Fibroblast of villous mesenchyme (primary cell): ENCODE measurements at regions not wholly inside any gene's neighbourhood (a gene's known extent, or its start where the extent isn't known, plus 50 kb on each side); places are given as distances from the start of the nearest gene placed in this dataset.

Experiments used
- DNase-seq: peaks from one replicate; pipeline ENCODE4 v3.0.0-alpha.2; 2010; ENCODE audit warnings: low read depth
- H3K4me3 ChIP-seq: 2 replicates; pipeline ENCODE4 v1.5.1; 2011; ENCODE audit warnings: low read depth, mild to moderate bottlenecking, low read length
- CTCF ChIP-seq: IDR thresholded peaks from 2 replicates; pipeline ENCODE4 v1.5.1; 2012; ENCODE audit warnings: low read depth, mild to moderate bottlenecking, low read length; ENCODE audit not compliant: insufficient read depth

GRCh38 chr1:217373761-217374701 is 256.9 kb downstream of the GPATCH2 start:
- no peak for DNase-seq
- H3K4me3 ChIP-seq = no peak overlapping the region

GRCh38 chr1:217372049-217372970 is 258.6 kb downstream of the GPATCH2 start:
- no peak overlapping the region for H3K4me3 ChIP-seq
- no peak for DNase-seq
- TF ChIP-seq CTCF = no peak

More at GRCh38 chr1:217373761-217374701, 256.9 kb downstream of the GPATCH2 start:
- TF ChIP-seq CTCF = no peak

GRCh38 chr1:217370757-217371156 is 260.1 kb downstream of the GPATCH2 start:
- DNase-seq = no peak
- H3K4me3 ChIP-seq = no peak overlapping the region
- no peak for TF ChIP-seq CTCF

- TF ChIP-seq CTCF = no peak
- DNase-seq = peak; percentile 23
- no peak overlapping the region for H3K4me3 ChIP-seq
Observed at GRCh38 chr1:217369996-217370551, 260.8 kb downstream of the GPATCH2 start.

- DNase-seq = no peak
- no peak overlapping the region for H3K4me3 ChIP-seq
- TF ChIP-seq CTCF = no peak
Observed at GRCh38 chr1:217369271-217369981, 261.5 kb downstream of the GPATCH2 start.

GRCh38 chr1:217364220-217364619 is 266.7 kb downstream of the GPATCH2 start:
- no peak for DNase-seq
- no peak for TF ChIP-seq CTCF

More at GRCh38 chr1:217364220-217364619, 266.7 kb downstream of the GPATCH2 start:
- no peak overlapping the region for H3K4me3 ChIP-seq
